Heart left ventricle (tissue), 16 donors: ENCODE measurements at regions not wholly inside any gene's neighbourhood (a gene's known extent, or its start where the extent isn't known, plus 50 kb on each side); places are given as distances from the start of the nearest gene placed in this dataset.

ENCODE experiments used
- ATAC-seq, 4 donors: fragments of 200-7000 bp; cut with Tn5 transposase; one replicate each; pipeline ENCODE4 v1.9.1; 2020 to 2022; ENCODE audit warnings: moderate library complexity in 4 of 4, mild to moderate bottlenecking in 3 of 4, moderate number of reproducible peaks in 1 of 4
- DNase-seq, 5 donors: peaks; one replicate each; pipeline ENCODE4 v3.0.0-alpha.2; 2020
- H3K27ac ChIP-seq, 12 donors: fragments of 200-600 bp; sonication (generic) in 4 of 12; one replicate each; pipeline versions ENCODE4 v1.5.0 to v1.8.0; 2016 to 2022; ENCODE audit warnings: mild to moderate bottlenecking in 2 of 12
- H3K27me3 ChIP-seq, 9 donors: fragments of 200-600 bp; sonication (generic) in 2 of 9; one replicate each; pipeline versions ENCODE4 v1.5.1 to v1.8.0; 2016 to 2022; ENCODE audit warnings: mild to moderate bottlenecking in 3 of 9
- H3K36me3 ChIP-seq, 9 donors: fragments of 200-600 bp; sonication (generic) in 2 of 9; one replicate each; pipeline versions ENCODE4 v1.5.0 to v1.8.0; 2018 to 2022; ENCODE audit warnings: mild to moderate bottlenecking in 2 of 9
- H3K4me1 ChIP-seq, 12 donors: fragments of 200-600 bp; sonication (generic) in 4 of 12; one replicate each; pipeline versions ENCODE4 v1.5.0 to v1.8.0; 2016 to 2022; ENCODE audit warnings: mild to moderate bottlenecking in 3 of 12
- H3K4me3 ChIP-seq, 12 donors: fragments of 200-600 bp; sonication (generic) in 4 of 12; one replicate each; pipeline versions ENCODE4 v1.5.0 to v1.8.0; 2017 to 2022; ENCODE audit warnings: mild to moderate bottlenecking in 9 of 12, moderate library complexity in 4 of 12
- H3K9me3 ChIP-seq, 12 donors: fragments of 200-600 bp; sonication (generic) in 4 of 12; one replicate each; pipeline versions ENCODE4 v1.5.0 to v1.8.0; 2016 to 2022; ENCODE audit warnings: mild to moderate bottlenecking in 1 of 12
- CTCF ChIP-seq, 12 donors: fragments of 200-600 bp; sonication (generic) in 4 of 12; IDR thresholded peaks; one replicate each; pipeline versions ENCODE4 v1.5.0 to v1.8.0; 2018 to 2022; ENCODE audit warnings: antibody characterized with exemption in 12 of 12, mild to moderate bottlenecking in 5 of 12
- POLR2A ChIP-seq, 2 donors: fragments of 450-650 bp; IDR thresholded peaks; one replicate each; pipeline ENCODE4 v1.6.1; 2017; ENCODE audit warnings: antibody characterized with exemption in 2 of 2, mild to moderate bottlenecking in 2 of 2, moderate library complexity in 2 of 2
- WGBS, 4 donors: extraction: QIAGEN DNeasy Blood & Tissue Kit in 2 of 4; methylation state at CpG; one replicate each; pipeline versions ENCODE4 v1.1.5 to v1.1.7; 2013 to 2018; 5-methylcytosine and 5-hydroxymethylcytosine counted together
- intact Hi-C, 10 donors: fragments of 100-400 bp; cut with DNase I; formaldehyde crosslinking; loops; one replicate each; pipeline versions ENCODE4 v1.11.1 to v1.14.2; 2022
- donor health status: ischemic (EF 13 %, LVEDD 7.1; RV severe dilation, severe dysfunction).
- donor health status: healthy with polysubstance abuse.
- donor health status: DM: no; HTN: yes; CAD: no.
- donor health status: DM: no; HTN: no; CAD: no.
- donor health status: ischemic (EF 25% LVEDD 6.9; RV normal size, moderate dysfunction).
- donor health status: ischemic (EF 25% LVEDD 5.7; RV mildly dilated, moderate dysfunction).
- donor health status: healthy.
- donor health status: DM: yes; HTN: yes; CAD: no.
- donor health status: ischemic (EF 35%, LVEDD 5.7; RV mildly dilated, moderate dysfunction).
- donor health status: nonischemic (EF 11% LVEDD 7.7; RV severe dilation, severe dysfunction).
- donor health status: DM: yes; HTN: yes; CAD: no.
- donor health status: PGD.
- donor health status: ischemic (EF 29% LVEDD 5.4; RV normal size, mild dysfunction).
- donor health status: nonischemic (EF 23%, LVEDD 6.1; RV moderate dilation, normal function).

- Histone ChIP-seq H3K27me3 (no peaks in the 10 kb centered on the region), H3K4me1 (peaks cover 0 to 4% (median 0%) of the 10 kb centered on the region in 12 donors), H3K4me3 (no peak overlapping the region), H3K9me3 (no peaks in the 10 kb centered on the region), H3K27ac (no peak overlapping the region), H3K36me3 (no peaks in the 10 kb centered on the region)
- no peak for ATAC-seq
- WGBS, 4 donors, result 87 to 91% (median 89%) methylated on average over 4 of the region's 4 CpGs
- no peak for TF ChIP-seq CTCF (IDR thresholded peaks at IDR 0.05)
- TF ChIP-seq POLR2A (IDR thresholded peaks at IDR 0.05), result no peak
- intact Hi-C loops, result no loop called here
- no peak for DNase-seq
These were observed 474.6 kb upstream of the WWC1 start for GRCh38 chr5:167816864-167817263.

- Histone ChIP-seq H3K4me3 (no peak overlapping the region), H3K36me3 (no peaks in the 10 kb centered on the region), H3K27ac (no peak overlapping the region), H3K9me3 (no peaks in the 10 kb centered on the region), H3K27me3 (no peaks in the 10 kb centered on the region), H3K4me1 (peaks cover 0 to 4% (median 0%) of the 10 kb centered on the region in 12 donors)
- intact Hi-C loops, result no loop called here
- ATAC-seq, result no peak
- DNase-seq, result no peak
- TF ChIP-seq POLR2A (IDR thresholded peaks at IDR 0.05) (no peak), CTCF (IDR thresholded peaks at IDR 0.05) (no peak)
- WGBS, 4 donors, result 73 to 85% (median 80%) methylated on average over 3 of the region's 3 CpGs
These were observed 472.0 kb upstream of the WWC1 start for GRCh38 chr5:167819406-167819805.

GRCh38 chr5:167820101-167820990 is 471.1 kb upstream of the WWC1 start:
- 58 to 67% (median 62%) methylated on average over 12 of the region's 12 CpGs for WGBS, 4 donors
- Histone ChIP-seq H3K4me1 (peaks cover 0 to 4% (median 0%) of the 10 kb centered on the region in 12 donors), H3K4me3 (no peak overlapping the region), H3K9me3 (no peaks in the 10 kb centered on the region), H3K27ac (no peak overlapping the region), H3K36me3 (no peaks in the 10 kb centered on the region), H3K27me3 (no peaks in the 10 kb centered on the region)
- no peak for TF ChIP-seq POLR2A (IDR thresholded peaks at IDR 0.05)
- TF ChIP-seq CTCF (IDR thresholded peaks at IDR 0.05), result no peak
- intact Hi-C loops, result no loop called here
- DNase-seq (no peak), ATAC-seq (no peak)

GRCh38 chr5:167821151-167821550 is 470.3 kb upstream of the WWC1 start:
- H3K4me1 ChIP-seq, result peaks cover 0 to 4% (median 0%) of the 10 kb centered on the region in 12 donors
- 31 to 46% (median 39%) methylated on average over 2 of the region's 2 CpGs for whole genome bisulfite sequencing, 4 donors
- H3K36me3 ChIP-seq, result no peaks in the 10 kb centered on the region
- TF ChIP-seq POLR2A (IDR thresholded peaks at IDR 0.05) (no peak), CTCF (IDR thresholded peaks at IDR 0.05) (no peak)
- ATAC-seq (no peak), DNase-seq (no peak)
- intact Hi-C loops, result no loop called here
- H3K27me3 ChIP-seq, result no peaks in the 10 kb centered on the region
- H3K4me3 ChIP-seq, result no peak overlapping the region
- no peaks in the 10 kb centered on the region for H3K9me3 ChIP-seq
- no peak overlapping the region for H3K27ac ChIP-seq
